B cell (primary cell): ENCODE measurements at regions not wholly inside any gene's neighbourhood (a gene's known extent, or its start where the extent isn't known, plus 50 kb on each side); places are given as distances from the start of the nearest gene placed in this dataset.

Source experiments
- ATAC-seq: fragments of 200-7000 bp; cut with Tn5 transposase; one replicate; pipeline ENCODE4 v1.10.0; 2021; ENCODE audit warnings: low read depth, mild to moderate bottlenecking, moderate number of reproducible peaks, moderate library complexity
- CTCF ChIA-PET: fragments of 350-600 bp; sonication (Branson Sonifier 250); formaldehyde crosslinking; loops from one replicate; lab custom pipeline; 2021; ENCODE audit warnings: antibody characterized with exemption, inconsistent platforms; lab: Charles Lee
- POLR2A ChIA-PET: fragments of 350-600 bp; sonication (Branson Sonifier 250); formaldehyde crosslinking; loops from one replicate; lab custom pipeline; 2021; ENCODE audit warnings: antibody characterized with exemption; lab: Charles Lee
- DNase-seq: peaks from one replicate; pipeline ENCODE4 v3.0.0; 2013
- H2AFZ ChIP-seq: 2 replicates; pipeline ENCODE4 v1.6.1; 2012; ENCODE audit warnings: mild to moderate bottlenecking, low read depth, low read length; ENCODE audit not compliant: insufficient read depth, poor library complexity, severe bottlenecking
- H3K27ac ChIP-seq, 2 donors: 1 replicate in 1 of 2; 2 replicates in 1 of 2; pipeline ENCODE4 v1.5.1; 2012 to 2013; ENCODE audit warnings: low read length in 2 of 2, mild to moderate bottlenecking in 2 of 2, moderate library complexity in 1 of 2
- H3K27me3 ChIP-seq, 4 experiments: fragments of 200-600 bp in 1 of 4; sonication (generic) in 1 of 4; replicated peaks in 1 of 4; 1 replicate in 2 of 4; 2 replicates in 2 of 4; pipeline versions ENCODE4 v1.6.1 to v1.7.0; 2013 to 2016; ENCODE audit warnings: low read length in 3 of 4, mild to moderate bottlenecking in 2 of 4, mixed read lengths in 1 of 4, moderate library complexity in 1 of 4; ENCODE audit not compliant: insufficient read depth in 4 of 4, control insufficient read depth in 3 of 4; ENCODE audit errors: control extremely low read depth in 1 of 4
- H3K36me3 ChIP-seq, 2 experiments: replicated peaks in 1 of 2; 1 replicate in 1 of 2; 2 replicates in 1 of 2; pipeline versions ENCODE4 v1.6.1 to v1.7.1; 2013; ENCODE audit warnings: low read length in 1 of 2; ENCODE audit not compliant: insufficient read depth in 2 of 2, control insufficient read depth in 1 of 2; ENCODE audit errors: control extremely low read depth in 1 of 2, extremely low read depth in 1 of 2
- H3K4me1 ChIP-seq, 2 donors: fragments of 200-600 bp in 1 of 2; sonication (generic) in 1 of 2; 1 replicate in 1 of 2; 2 replicates in 1 of 2; pipeline versions ENCODE4 v1.5.1 to v1.6.1; 2013 to 2017; ENCODE audit warnings: low read length in 2 of 2; ENCODE audit not compliant: control insufficient read depth in 2 of 2, insufficient read depth in 2 of 2
- H3K4me2 ChIP-seq: replicated peaks from 2 replicates; pipeline ENCODE3; 2012; ENCODE audit warnings: mild to moderate bottlenecking, low read depth, low read length; ENCODE audit not compliant: poor library complexity, severe bottlenecking
- H3K4me3 ChIP-seq, 5 experiments: fragments of 200-600 bp in 1 of 5; sonication (generic) in 1 of 5; 1 replicate in 3 of 5; 2 replicates in 2 of 5; pipeline versions ENCODE4 v1.5.1 to v1.7.0; 2011 to 2016; ENCODE audit warnings: low read length in 4 of 5, mild to moderate bottlenecking in 4 of 5, low read depth in 2 of 5, control low read depth in 1 of 5, moderate library complexity in 1 of 5; ENCODE audit not compliant: insufficient read depth in 1 of 5; ENCODE audit errors: control extremely low read depth in 1 of 5, extremely low read depth in 1 of 5
- H3K79me2 ChIP-seq: fragments of 200-600 bp; sonication (generic); one replicate; pipeline ENCODE4 v1.6.0; 2016; ENCODE audit warnings: low read length; ENCODE audit not compliant: control insufficient read depth, insufficient read depth
- H3K9ac ChIP-seq: fragments of 200-600 bp; sonication (generic); 2 replicates; pipeline ENCODE4 v1.6.1; 2017; ENCODE audit warnings: mild to moderate bottlenecking, low read length, moderate library complexity
- H3K9me3 ChIP-seq, 3 donors: one replicate each; pipeline versions ENCODE4 v1.6.1 to v1.7.1; 2013; ENCODE audit warnings: low read length in 2 of 3; ENCODE audit not compliant: control insufficient read depth in 2 of 3, insufficient read depth in 1 of 3; ENCODE audit errors: control extremely low read depth in 1 of 3
- H4K20me1 ChIP-seq: 2 replicates; pipeline ENCODE4 v1.6.0; 2012; ENCODE audit warnings: mild to moderate bottlenecking, low read length; ENCODE audit not compliant: insufficient read depth, control insufficient read depth, poor library complexity, severe bottlenecking
- H3K27ac Mint-ChIP-seq: one replicate; pipeline ENCODE4 v1.8.0; 2021; ENCODE audit warnings: mixed read lengths
- H3K27me3 Mint-ChIP-seq: one replicate; pipeline ENCODE4 v1.8.0; 2021; ENCODE audit warnings: mixed read lengths
- H3K4me1 Mint-ChIP-seq: one replicate; pipeline ENCODE4 v1.8.0; 2021; ENCODE audit warnings: mixed read lengths
- H3K4me3 Mint-ChIP-seq: one replicate; pipeline ENCODE4 v1.8.0; 2021; ENCODE audit warnings: mixed read lengths
- H3K9me3 Mint-ChIP-seq: one replicate; pipeline ENCODE4 v1.8.0; 2022; ENCODE audit warnings: mixed read lengths; ENCODE audit not compliant: insufficient read depth
- EZH2 ChIP-seq: IDR thresholded peaks from 2 replicates; pipeline ENCODE4 v1.6.1; 2012; ENCODE audit warnings: borderline replicate concordance, low read depth, mild to moderate bottlenecking, moderate library complexity, low read length; ENCODE audit not compliant: insufficient read depth, poor library complexity, severe bottlenecking
- WGBS: methylation state at CpG from one replicate; pipeline ENCODE4 v1.1.5; 2013; ENCODE audit warnings: missing lambda C conversion rate; ENCODE audit not compliant: insufficient coverage; 5-methylcytosine and 5-hydroxymethylcytosine counted together
- intact Hi-C: fragments of 100-400 bp; cut with micrococcal nuclease; formaldehyde crosslinking; loops from one replicate; pipeline ENCODE4 v1.10.0; 2022
- TF ChIP-seq, protein P1 (sequence below): fragments of 200-600 bp; IDR thresholded peaks from one replicate; pipeline ENCODE4 v1.8.0; 2022; ENCODE audit warnings: antibody characterized with exemption, mild to moderate bottlenecking

GRCh38 chr16:73170612-73171038 lies 122.7 kb upstream of the ZFHX3 start:
- intact Hi-C loops = no loop called here
- no peak overlapping the region for H3K4me3 Mint-ChIP-seq
- H2AFZ ChIP-seq = no peak overlapping the region
- H3K4me2 ChIP-seq = no peak overlapping the region
- no peak overlapping the region for H3K27ac Mint-ChIP-seq
- H3K4me1 ChIP-seq = peaks cover 2 to 5% of the 10 kb centered on the region in 2 donors
- no peaks in the 10 kb centered on the region for H4K20me1 ChIP-seq
- no peaks in the 10 kb centered on the region for H3K9me3 ChIP-seq
- POLR2A ChIA-PET = no interaction called here
- H3K27ac ChIP-seq = no peak overlapping the region
- peaks cover 11% of the 10 kb centered on the region for H3K4me1 Mint-ChIP-seq
- no peaks in the 10 kb centered on the region for H3K79me2 ChIP-seq
- ATAC-seq = no peak
- H3K9ac ChIP-seq = no peak overlapping the region
- no peak overlapping the region for H3K4me3 ChIP-seq
- H3K9me3 Mint-ChIP-seq = no peaks in the 10 kb centered on the region
- WGBS = 87% methylated on average over 9 of the region's 10 CpGs
- peaks cover 11% of the 10 kb centered on the region for H3K27me3 Mint-ChIP-seq
- no peak for DNase-seq
- no peak for TF ChIP-seq EZH2
- TF ChIP-seq, protein P1, sequence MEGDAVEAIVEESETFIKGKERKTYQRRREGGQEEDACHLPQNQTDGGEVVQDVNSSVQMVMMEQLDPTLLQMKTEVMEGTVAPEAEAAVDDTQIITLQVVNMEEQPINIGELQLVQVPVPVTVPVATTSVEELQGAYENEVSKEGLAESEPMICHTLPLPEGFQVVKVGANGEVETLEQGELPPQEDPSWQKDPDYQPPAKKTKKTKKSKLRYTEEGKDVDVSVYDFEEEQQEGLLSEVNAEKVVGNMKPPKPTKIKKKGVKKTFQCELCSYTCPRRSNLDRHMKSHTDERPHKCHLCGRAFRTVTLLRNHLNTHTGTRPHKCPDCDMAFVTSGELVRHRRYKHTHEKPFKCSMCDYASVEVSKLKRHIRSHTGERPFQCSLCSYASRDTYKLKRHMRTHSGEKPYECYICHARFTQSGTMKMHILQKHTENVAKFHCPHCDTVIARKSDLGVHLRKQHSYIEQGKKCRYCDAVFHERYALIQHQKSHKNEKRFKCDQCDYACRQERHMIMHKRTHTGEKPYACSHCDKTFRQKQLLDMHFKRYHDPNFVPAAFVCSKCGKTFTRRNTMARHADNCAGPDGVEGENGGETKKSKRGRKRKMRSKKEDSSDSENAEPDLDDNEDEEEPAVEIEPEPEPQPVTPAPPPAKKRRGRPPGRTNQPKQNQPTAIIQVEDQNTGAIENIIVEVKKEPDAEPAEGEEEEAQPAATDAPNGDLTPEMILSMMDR = no peak
- H3K27me3 ChIP-seq = no peaks in the 10 kb centered on the region
- no peaks in the 10 kb centered on the region for H3K36me3 ChIP-seq
- CTCF ChIA-PET = no interaction called here

DNA sequence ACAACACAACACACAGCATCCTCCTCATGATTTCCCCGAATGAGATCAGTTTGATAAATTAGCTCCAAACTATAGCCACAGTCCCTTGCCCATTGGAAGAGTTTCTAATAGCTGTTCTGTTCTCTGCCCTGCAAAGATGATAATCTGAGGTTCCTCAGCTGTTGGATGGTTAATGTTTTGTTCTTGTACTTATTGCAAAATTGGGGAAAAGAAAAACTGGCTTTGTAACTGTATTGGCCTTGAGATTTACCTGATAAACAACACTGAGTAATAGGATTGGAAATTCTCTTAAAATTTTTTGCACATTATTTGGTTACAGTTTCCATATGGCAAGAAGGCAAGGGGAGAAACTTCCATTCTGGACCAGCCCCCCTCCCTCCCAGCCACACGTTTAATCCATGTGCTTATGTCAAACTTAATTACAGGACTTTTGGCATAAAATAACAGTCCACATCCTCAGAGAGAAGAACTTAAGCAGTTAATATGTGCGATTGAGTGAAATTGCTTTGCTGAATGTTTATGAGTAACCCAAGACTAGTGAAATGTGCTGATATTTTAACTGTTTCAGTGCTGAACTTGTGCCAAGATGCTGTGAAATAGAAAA lies 119.1 kb upstream of the ZFHX3 start:
- Mint-ChIP-seq H3K4me3 (no peak overlapping the region), H3K27ac (no peak overlapping the region), H3K27me3 (peaks cover 11% of the 10 kb centered on the region), H3K9me3 (no peaks in the 10 kb centered on the region), H3K4me1 (peaks cover 11% of the 10 kb centered on the region)
- H3K4me1 ChIP-seq = peaks cover 2 to 5% of the 10 kb centered on the region in 2 donors
- H3K9me3 ChIP-seq = no peaks in the 10 kb centered on the region
- ChIA-PET CTCF (no interaction called here), POLR2A (no interaction called here)
- H3K79me2 ChIP-seq = no peaks in the 10 kb centered on the region
- H3K4me3 ChIP-seq = no peak overlapping the region
- TF ChIP-seq, protein P1 = no peak
- TF ChIP-seq EZH2 = no peak
- no peaks in the 10 kb centered on the region for H3K27me3 ChIP-seq
- ATAC-seq = no peak
- peak overlapping the region; percentile 36 for H2AFZ ChIP-seq
- WGBS = 17% methylated on average over 1 of the region's 3 CpGs
- no peak overlapping the region for H3K27ac ChIP-seq
- no peak for DNase-seq
- intact Hi-C loops = no loop called here
- no peaks in the 10 kb centered on the region for H3K36me3 ChIP-seq
- H3K4me2 ChIP-seq = peak overlapping the region; percentile 44
- no peaks in the 10 kb centered on the region for H4K20me1 ChIP-seq
- no peak overlapping the region for H3K9ac ChIP-seq
